Epithelial cell of proximal tubule (primary cell): ENCODE measurements at regions not wholly inside any gene's neighbourhood (a gene's known extent, or its start where the extent isn't known, plus 50 kb on each side); places are given as distances from the start of the nearest gene placed in this dataset.

Experiments used
- DNase-seq: peaks from one replicate; pipeline ENCODE4 v3.0.0-alpha.2; 2011; ENCODE audit warnings: low read depth
- H3K4me3 ChIP-seq: 2 replicates; pipeline ENCODE4 v1.5.1; 2011; ENCODE audit warnings: low read depth, mild to moderate bottlenecking, low read length
- CTCF ChIP-seq: conservative IDR thresholded peaks from 2 replicates; pipeline ENCODE4 v1.5.1; 2012; ENCODE audit warnings: low read depth, mild to moderate bottlenecking, low read length

GRCh38 chr5:113909782-113910181 lies 396.3 kb downstream of the YTHDC2 start:
- H3K4me3 ChIP-seq, result no peak overlapping the region
- TF ChIP-seq CTCF, result no peak
- no peak for DNase-seq

- H3K4me3 ChIP-seq, result no peak overlapping the region
- no peak for DNase-seq
- no peak for TF ChIP-seq CTCF
Observed at GRCh38 chr5:113917997-113918396, 404.5 kb downstream of the YTHDC2 start.

GRCh38 chr5:113922343-113922742 lies 408.8 kb downstream of the YTHDC2 start:
- TF ChIP-seq CTCF, result no peak
- DNase-seq, result no peak
- H3K4me3 ChIP-seq, result no peak overlapping the region

- DNase-seq, result no peak
- no peak for TF ChIP-seq CTCF
- no peak overlapping the region for H3K4me3 ChIP-seq
Observed at GRCh38 chr5:113935453-113935852, 422.0 kb downstream of the YTHDC2 start.

- no peak for DNase-seq
- no peak overlapping the region for H3K4me3 ChIP-seq
- TF ChIP-seq CTCF, result no peak
Observed at GRCh38 chr5:113937301-113937700, 423.8 kb downstream of the YTHDC2 start.

- H3K4me3 ChIP-seq, result no peak overlapping the region
- no peak for TF ChIP-seq CTCF
- DNase-seq, result no peak
Observed at GRCh38 chr5:113939988-113940387, 421.9 kb upstream of the KCNN2 start.

GRCh38 chr5:113950186-113950585 lies 411.7 kb upstream of the KCNN2 start:
- no peak overlapping the region for H3K4me3 ChIP-seq
- no peak for DNase-seq
- TF ChIP-seq CTCF, result no peak
